ENCODE measurements at regions not wholly inside any gene's neighbourhood (a gene's known extent, or its start where the extent isn't known, plus 50 kb on each side); places are given as distances from the start of the nearest gene placed in this dataset.

DNA sequence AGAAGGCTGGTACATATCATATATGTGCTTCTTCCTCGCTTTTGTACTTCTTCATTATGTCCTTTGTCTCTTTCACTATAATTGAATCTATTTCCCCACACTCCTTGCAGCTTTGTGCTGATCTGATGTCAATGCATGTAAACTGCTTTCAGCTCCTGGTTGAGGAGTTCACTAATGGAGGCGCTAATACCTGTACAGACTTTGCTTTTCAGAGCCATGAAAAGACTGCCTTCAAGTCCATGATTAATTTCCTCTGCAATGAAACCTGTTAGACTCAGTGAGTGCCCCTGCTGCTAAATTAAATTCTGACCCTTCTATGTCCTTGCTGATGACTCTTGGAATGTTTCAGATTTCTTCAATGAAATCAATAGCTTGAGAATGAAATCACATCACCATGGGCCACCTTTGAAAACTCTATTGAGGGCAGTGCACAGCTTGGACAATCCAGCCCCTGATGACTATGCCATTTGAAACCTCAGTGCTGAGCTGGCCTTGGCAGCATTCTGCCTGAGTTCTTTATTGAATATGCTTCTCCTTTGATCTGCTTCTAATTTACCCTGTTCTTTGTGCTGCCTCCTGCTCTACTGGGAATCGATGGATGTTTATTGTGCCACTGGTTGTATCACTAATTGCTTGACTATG is 358.2 kb upstream of the DMAC1 start:
- ChIA-PET CTCF (no interaction called here), POLR2A (no interaction called here)
- intact Hi-C loops (cut with micrococcal nuclease; ENCODE audit: unreplicated experiment), result no loop called here

DNA sequence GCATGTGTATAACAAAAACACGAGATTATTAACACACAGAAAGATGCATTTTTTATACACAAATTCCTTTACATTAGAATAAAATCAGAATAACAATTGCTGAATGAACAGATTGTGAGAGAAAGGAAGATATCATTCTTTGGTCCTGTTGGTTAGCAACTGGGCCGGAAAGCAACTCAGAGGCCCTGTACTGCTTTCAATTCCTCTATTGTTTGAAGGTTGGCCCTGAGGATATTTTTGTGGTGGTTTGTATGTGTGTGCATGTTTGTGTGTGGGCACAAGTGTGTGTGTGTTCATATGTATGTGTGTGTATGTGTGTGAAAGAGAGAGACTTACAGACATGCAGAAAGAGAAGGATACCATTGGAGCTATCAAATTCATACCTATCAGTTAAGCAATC is 356.8 kb upstream of the DMAC1 start:
- ChIA-PET CTCF (no interaction called here), POLR2A (no interaction called here)
- DNase-seq (ENCODE audit: low read depth, low spot score) (no peak), ATAC-seq (no peak)
- in situ Hi-C loops (cut with HindIII; ENCODE audit: low pct_unique_long_range_greater_than_20kb, low sequenced_read_pairs) (no loop called here), intact Hi-C loops (cut with micrococcal nuclease; ENCODE audit: unreplicated experiment) (no loop called here)
- BruUV-seq (replicated peaks), result no TSS peak
- TF ChIP-seq POLR2AphosphoS5 (IDR thresholded peaks at IDR 0.05; ENCODE audit: low read depth, low read length) (no peak), TCF7L2 (IDR thresholded peaks at IDR 0.05; ENCODE audit: low read depth, low read length) (no peak), SIN3A (IDR thresholded peaks at IDR 0.05; ENCODE audit: borderline replicate concordance, insufficient read depth, low read depth, low read length) (no peak)
- TF ChIP-seq, protein P1, sequence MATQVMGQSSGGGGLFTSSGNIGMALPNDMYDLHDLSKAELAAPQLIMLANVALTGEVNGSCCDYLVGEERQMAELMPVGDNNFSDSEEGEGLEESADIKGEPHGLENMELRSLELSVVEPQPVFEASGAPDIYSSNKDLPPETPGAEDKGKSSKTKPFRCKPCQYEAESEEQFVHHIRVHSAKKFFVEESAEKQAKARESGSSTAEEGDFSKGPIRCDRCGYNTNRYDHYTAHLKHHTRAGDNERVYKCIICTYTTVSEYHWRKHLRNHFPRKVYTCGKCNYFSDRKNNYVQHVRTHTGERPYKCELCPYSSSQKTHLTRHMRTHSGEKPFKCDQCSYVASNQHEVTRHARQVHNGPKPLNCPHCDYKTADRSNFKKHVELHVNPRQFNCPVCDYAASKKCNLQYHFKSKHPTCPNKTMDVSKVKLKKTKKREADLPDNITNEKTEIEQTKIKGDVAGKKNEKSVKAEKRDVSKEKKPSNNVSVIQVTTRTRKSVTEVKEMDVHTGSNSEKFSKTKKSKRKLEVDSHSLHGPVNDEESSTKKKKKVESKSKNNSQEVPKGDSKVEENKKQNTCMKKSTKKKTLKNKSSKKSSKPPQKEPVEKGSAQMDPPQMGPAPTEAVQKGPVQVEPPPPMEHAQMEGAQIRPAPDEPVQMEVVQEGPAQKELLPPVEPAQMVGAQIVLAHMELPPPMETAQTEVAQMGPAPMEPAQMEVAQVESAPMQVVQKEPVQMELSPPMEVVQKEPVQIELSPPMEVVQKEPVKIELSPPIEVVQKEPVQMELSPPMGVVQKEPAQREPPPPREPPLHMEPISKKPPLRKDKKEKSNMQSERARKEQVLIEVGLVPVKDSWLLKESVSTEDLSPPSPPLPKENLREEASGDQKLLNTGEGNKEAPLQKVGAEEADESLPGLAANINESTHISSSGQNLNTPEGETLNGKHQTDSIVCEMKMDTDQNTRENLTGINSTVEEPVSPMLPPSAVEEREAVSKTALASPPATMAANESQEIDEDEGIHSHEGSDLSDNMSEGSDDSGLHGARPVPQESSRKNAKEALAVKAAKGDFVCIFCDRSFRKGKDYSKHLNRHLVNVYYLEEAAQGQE (IDR thresholded peaks at IDR 0.05; ENCODE audit: insufficient read depth in 1 of 2, low read depth in 2 of 2, low read length in 1 of 2), result no peak
- TF ChIP-seq, protein P2, sequence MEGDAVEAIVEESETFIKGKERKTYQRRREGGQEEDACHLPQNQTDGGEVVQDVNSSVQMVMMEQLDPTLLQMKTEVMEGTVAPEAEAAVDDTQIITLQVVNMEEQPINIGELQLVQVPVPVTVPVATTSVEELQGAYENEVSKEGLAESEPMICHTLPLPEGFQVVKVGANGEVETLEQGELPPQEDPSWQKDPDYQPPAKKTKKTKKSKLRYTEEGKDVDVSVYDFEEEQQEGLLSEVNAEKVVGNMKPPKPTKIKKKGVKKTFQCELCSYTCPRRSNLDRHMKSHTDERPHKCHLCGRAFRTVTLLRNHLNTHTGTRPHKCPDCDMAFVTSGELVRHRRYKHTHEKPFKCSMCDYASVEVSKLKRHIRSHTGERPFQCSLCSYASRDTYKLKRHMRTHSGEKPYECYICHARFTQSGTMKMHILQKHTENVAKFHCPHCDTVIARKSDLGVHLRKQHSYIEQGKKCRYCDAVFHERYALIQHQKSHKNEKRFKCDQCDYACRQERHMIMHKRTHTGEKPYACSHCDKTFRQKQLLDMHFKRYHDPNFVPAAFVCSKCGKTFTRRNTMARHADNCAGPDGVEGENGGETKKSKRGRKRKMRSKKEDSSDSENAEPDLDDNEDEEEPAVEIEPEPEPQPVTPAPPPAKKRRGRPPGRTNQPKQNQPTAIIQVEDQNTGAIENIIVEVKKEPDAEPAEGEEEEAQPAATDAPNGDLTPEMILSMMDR (IDR thresholded peaks at IDR 0.05), result no peak
- no peaks in the 10 kb centered on the region for H3K27me3 ChIP-seq (ENCODE audit: control insufficient read depth, insufficient read depth, low read length)
- no peak overlapping the region for H3K4me3 ChIP-seq (ENCODE audit: low read depth in 2 of 2, low read length in 2 of 2)
- H3K27ac ChIP-seq (ENCODE audit: low read length), result no peak overlapping the region
- H3K9me3 ChIP-seq (ENCODE audit: control insufficient read depth, insufficient read depth, low read depth, low read length), result no peaks in the 10 kb centered on the region
- no peaks in the 10 kb centered on the region for H3K4me1 ChIP-seq (ENCODE audit: control insufficient read depth, insufficient read depth, low read length)
- H3K36me3 ChIP-seq (ENCODE audit: control insufficient read depth, insufficient read depth, low read length), result no peaks in the 10 kb centered on the region

More for the DNA sequence above, 358.2 kb upstream of the DMAC1 start:
- in situ Hi-C loops (cut with HindIII; ENCODE audit: low pct_unique_long_range_greater_than_20kb, low sequenced_read_pairs), result no loop called here
- Histone ChIP-seq H3K36me3 (ENCODE audit: control insufficient read depth, insufficient read depth, low read length) (no peaks in the 10 kb centered on the region), H3K9me3 (ENCODE audit: control insufficient read depth, insufficient read depth, low read depth, low read length) (no peaks in the 10 kb centered on the region), H3K4me1 (ENCODE audit: control insufficient read depth, insufficient read depth, low read length) (no peaks in the 10 kb centered on the region), H3K27me3 (ENCODE audit: control insufficient read depth, insufficient read depth, low read length) (no peaks in the 10 kb centered on the region), H3K4me3 (ENCODE audit: low read depth in 2 of 2, low read length in 2 of 2) (no peak overlapping the region), H3K27ac (ENCODE audit: low read length) (no peak overlapping the region)
- TF ChIP-seq TCF7L2 (IDR thresholded peaks at IDR 0.05; ENCODE audit: low read depth, low read length) (no peak), SIN3A (IDR thresholded peaks at IDR 0.05; ENCODE audit: borderline replicate concordance, insufficient read depth, low read depth, low read length) (no peak), POLR2AphosphoS5 (IDR thresholded peaks at IDR 0.05; ENCODE audit: low read depth, low read length) (no peak)
- TF ChIP-seq, protein P2 (IDR thresholded peaks at IDR 0.05), result no peak
- TF ChIP-seq, protein P1 (IDR thresholded peaks at IDR 0.05; ENCODE audit: insufficient read depth in 1 of 2, low read depth in 2 of 2, low read length in 1 of 2), result no peak
- DNase-seq (ENCODE audit: low read depth, low spot score), result no peak
- no peak for ATAC-seq
- BruUV-seq (replicated peaks), result no TSS peak

All from Panc1 (cell line).